Uterus (tissue), 3 donors: ENCODE measurements at regions not wholly inside any gene's neighbourhood (a gene's known extent, or its start where the extent isn't known, plus 50 kb on each side); places are given as distances from the start of the nearest gene placed in this dataset.

ENCODE experiments used
- DNase-seq, 2 donors: peaks; one replicate each; pipeline ENCODE4 v3.0.0-alpha.2; 2019 to 2020
- H3K27ac ChIP-seq, 2 donors: fragments of 200-600 bp; sonication (generic); 1 replicate in 1 of 2; 2 replicates in 1 of 2; pipeline ENCODE4 v1.5.1; 2016 to 2018
- H3K27me3 ChIP-seq, 2 donors: fragments of 200-600 bp; sonication (generic); one replicate each; pipeline ENCODE4 v1.5.1; 2018 to 2019; ENCODE audit warnings: control low read depth in 1 of 2
- H3K36me3 ChIP-seq, 2 donors: fragments of 200-600 bp; sonication (generic); one replicate each; pipeline ENCODE4 v1.5.1; 2019; ENCODE audit warnings: control low read depth in 1 of 2
- H3K4me1 ChIP-seq, 2 donors: fragments of 200-600 bp; sonication (generic); one replicate each; pipeline ENCODE4 v1.5.1; 2018 to 2019; ENCODE audit warnings: control low read depth in 1 of 2
- H3K4me3 ChIP-seq, 2 donors: fragments of 200-600 bp; sonication (generic); 1 replicate in 1 of 2; 2 replicates in 1 of 2; pipeline ENCODE4 v1.5.1; 2018 to 2019; ENCODE audit warnings: mild to moderate bottlenecking in 1 of 2
- H3K9me3 ChIP-seq, 2 donors: fragments of 200-600 bp; sonication (generic); one replicate each; pipeline ENCODE4 v1.5.1; 2019; ENCODE audit warnings: control low read depth in 1 of 2
- POLR2A ChIP-seq, 2 donors: fragments of 450-650 bp; IDR thresholded peaks; one replicate each; pipeline ENCODE4 v1.6.1; 2016; ENCODE audit warnings: antibody characterized with exemption in 2 of 2, mild to moderate bottlenecking in 1 of 2, moderate library complexity in 1 of 2
- intact Hi-C: fragments of 100-400 bp; cut with DNase I; formaldehyde crosslinking; loops from one replicate; pipeline ENCODE4 v1.15.1; 2023; ENCODE audit warnings: low total_unique reads
- TF ChIP-seq, protein P1 (sequence below), 4 experiments: fragments of 200-600 bp in 2 of 4; fragments of 450-650 bp in 2 of 4; sonication (generic) in 2 of 4; IDR thresholded peaks; one replicate each; pipeline ENCODE4 v1.5.1; 2016 to 2019; ENCODE audit warnings: antibody characterized with exemption in 4 of 4, mild to moderate bottlenecking in 2 of 4, moderate library complexity in 1 of 4
- donor health status: DM: yes; HTN: yes; CAD: no.

DNA sequence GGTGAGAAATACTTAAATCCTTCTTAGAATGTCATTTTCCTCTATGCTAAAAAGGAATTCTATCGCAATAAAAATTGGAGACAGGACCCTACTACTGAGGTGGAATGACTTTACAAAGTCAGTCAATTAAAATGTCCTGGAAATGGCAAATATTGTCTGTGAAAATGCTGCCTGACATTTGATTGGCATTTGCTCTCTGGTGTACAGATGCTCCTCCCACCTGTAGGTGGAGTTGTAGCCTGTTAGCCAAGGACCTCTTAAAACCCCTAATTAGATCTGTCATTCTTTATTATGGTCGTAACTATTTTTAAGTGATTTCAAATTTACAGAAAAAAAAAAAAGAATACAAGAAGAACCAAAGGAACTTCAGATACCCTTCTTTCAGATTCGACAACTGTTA, 393.1 kb upstream of the KLHL29 start:
- Histone ChIP-seq H3K27ac (no peak overlapping the region), H3K4me3 (no peak overlapping the region), H3K9me3 (no peaks in the 10 kb centered on the region), H3K36me3 (no peaks in the 10 kb centered on the region), H3K27me3 (no peaks in the 10 kb centered on the region), H3K4me1 (no peaks in the 10 kb centered on the region)
- intact Hi-C loops: no loop called here
- no peak for TF ChIP-seq POLR2A (IDR thresholded peaks at IDR 0.05)
- TF ChIP-seq, protein P1, sequence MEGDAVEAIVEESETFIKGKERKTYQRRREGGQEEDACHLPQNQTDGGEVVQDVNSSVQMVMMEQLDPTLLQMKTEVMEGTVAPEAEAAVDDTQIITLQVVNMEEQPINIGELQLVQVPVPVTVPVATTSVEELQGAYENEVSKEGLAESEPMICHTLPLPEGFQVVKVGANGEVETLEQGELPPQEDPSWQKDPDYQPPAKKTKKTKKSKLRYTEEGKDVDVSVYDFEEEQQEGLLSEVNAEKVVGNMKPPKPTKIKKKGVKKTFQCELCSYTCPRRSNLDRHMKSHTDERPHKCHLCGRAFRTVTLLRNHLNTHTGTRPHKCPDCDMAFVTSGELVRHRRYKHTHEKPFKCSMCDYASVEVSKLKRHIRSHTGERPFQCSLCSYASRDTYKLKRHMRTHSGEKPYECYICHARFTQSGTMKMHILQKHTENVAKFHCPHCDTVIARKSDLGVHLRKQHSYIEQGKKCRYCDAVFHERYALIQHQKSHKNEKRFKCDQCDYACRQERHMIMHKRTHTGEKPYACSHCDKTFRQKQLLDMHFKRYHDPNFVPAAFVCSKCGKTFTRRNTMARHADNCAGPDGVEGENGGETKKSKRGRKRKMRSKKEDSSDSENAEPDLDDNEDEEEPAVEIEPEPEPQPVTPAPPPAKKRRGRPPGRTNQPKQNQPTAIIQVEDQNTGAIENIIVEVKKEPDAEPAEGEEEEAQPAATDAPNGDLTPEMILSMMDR (IDR thresholded peaks at IDR 0.05): no peak
- DNase-seq: no peak

DNA sequence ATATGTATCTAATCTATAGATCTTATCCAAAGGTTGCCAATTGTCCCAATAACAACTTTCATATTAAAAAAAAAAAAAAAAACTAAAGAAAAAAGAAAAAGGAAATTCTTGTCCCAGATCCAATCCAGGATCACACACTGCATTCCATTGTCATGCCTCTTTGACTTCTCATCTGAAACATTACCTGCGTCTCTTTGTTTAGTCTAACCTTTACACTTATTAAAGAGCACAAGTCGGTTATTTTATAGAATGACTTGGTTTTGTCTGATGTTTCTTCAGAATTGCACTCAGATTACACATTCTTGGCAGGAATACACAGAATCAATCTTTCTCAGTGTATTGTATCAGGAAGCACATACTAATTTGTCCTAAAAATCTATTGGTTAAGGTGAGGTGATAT, 392.5 kb upstream of the KLHL29 start:
- no peak for DNase-seq

DNA sequence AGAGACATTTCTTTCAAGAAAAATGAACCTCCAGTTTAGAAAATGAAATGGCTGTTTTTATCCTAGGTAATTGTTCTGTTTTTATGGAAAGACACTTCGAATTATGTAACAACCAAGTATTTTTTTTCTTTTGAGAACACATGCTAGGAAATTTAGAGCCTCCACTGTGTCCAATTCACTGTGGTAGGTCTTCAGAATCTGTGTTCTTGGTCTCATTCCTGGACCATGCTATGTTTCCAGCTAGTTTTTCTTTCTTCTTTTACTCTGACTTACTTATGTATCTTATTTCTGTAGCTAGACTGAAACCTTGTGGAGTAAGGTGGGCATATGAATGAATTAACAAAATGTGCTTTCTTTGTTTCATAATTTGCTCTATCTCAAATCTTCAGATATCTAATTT, 391.7 kb upstream of the KLHL29 start:
- Histone ChIP-seq H3K9me3 (no peaks in the 10 kb centered on the region), H3K27me3 (no peaks in the 10 kb centered on the region), H3K4me3 (no peak overlapping the region), H3K27ac (no peak overlapping the region), H3K4me1 (no peaks in the 10 kb centered on the region), H3K36me3 (no peaks in the 10 kb centered on the region)
- DNase-seq: no peak
- intact Hi-C loops: no loop called here
- TF ChIP-seq POLR2A (IDR thresholded peaks at IDR 0.05): no peak
- TF ChIP-seq, protein P1 (IDR thresholded peaks at IDR 0.05): no peak

More for the DNA sequence above, 392.5 kb upstream of the KLHL29 start:
- Histone ChIP-seq H3K4me3 (no peak overlapping the region), H3K9me3 (no peaks in the 10 kb centered on the region), H3K27me3 (no peaks in the 10 kb centered on the region), H3K36me3 (no peaks in the 10 kb centered on the region), H3K27ac (no peak overlapping the region), H3K4me1 (no peaks in the 10 kb centered on the region)
- TF ChIP-seq, protein P1 (IDR thresholded peaks at IDR 0.05): no peak
- TF ChIP-seq POLR2A (IDR thresholded peaks at IDR 0.05): no peak
- intact Hi-C loops: no loop called here

DNA sequence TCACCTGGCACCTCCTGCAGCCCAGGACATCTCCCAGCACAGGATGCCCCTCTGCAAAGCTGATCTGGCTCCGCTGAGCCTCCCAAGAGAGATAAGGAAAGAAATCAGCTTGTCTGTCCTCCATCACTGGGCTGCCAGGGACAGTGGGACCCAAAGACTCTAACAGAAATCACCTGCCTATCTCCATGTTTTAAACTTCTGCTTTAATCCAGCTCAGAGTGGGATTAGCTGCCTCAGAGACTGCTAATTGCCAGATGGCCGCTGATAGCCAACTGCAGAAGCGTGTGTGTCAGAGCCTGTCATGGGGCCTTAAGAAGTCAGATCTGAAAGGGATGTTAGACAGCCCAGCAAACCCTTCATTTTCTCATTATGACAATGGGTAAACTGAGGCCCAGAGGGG, 389.4 kb upstream of the KLHL29 start:
- no peak for DNase-seq
- Histone ChIP-seq H3K4me1 (no peaks in the 10 kb centered on the region), H3K36me3 (no peaks in the 10 kb centered on the region), H3K27ac (no peak overlapping the region), H3K4me3 (no peak overlapping the region), H3K9me3 (no peaks in the 10 kb centered on the region), H3K27me3 (no peaks in the 10 kb centered on the region)
- intact Hi-C loops: no loop called here
- no peak for TF ChIP-seq POLR2A (IDR thresholded peaks at IDR 0.05)
- TF ChIP-seq, protein P1 (IDR thresholded peaks at IDR 0.05): no peak

DNA sequence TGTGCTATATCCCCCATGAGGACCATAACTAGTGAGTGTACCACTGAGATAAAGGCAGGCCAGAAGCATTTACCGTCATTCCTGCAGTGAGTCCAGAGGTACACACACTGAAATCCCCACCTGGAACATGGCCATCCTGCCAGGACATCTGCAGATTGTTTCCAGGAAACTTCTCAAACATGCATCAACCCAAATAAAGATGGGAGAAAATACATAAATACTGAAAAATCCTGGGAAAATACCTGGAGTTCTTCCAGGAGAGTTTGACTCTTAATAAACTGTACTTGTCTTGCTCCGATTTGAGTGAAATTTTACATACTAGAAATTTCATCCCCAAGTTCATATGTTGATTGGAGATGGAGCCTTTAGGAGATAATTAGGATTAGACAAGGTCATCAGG, 388.1 kb upstream of the KLHL29 start:
- no peaks in the 10 kb centered on the region for H3K9me3 ChIP-seq
- DNase-seq: no peak
- intact Hi-C loops: no loop called here
- no peak for TF ChIP-seq POLR2A (IDR thresholded peaks at IDR 0.05)
- TF ChIP-seq, protein P1 (IDR thresholded peaks at IDR 0.05): no peak
- no peaks in the 10 kb centered on the region for H3K27me3 ChIP-seq
- H3K27ac ChIP-seq: no peak overlapping the region
- H3K36me3 ChIP-seq: no peaks in the 10 kb centered on the region
- no peaks in the 10 kb centered on the region for H3K4me1 ChIP-seq
- no peak overlapping the region for H3K4me3 ChIP-seq
